Epithelial cell of proximal tubule (primary cell): ENCODE measurements at regions not wholly inside any gene's neighbourhood (a gene's known extent, or its start where the extent isn't known, plus 50 kb on each side); places are given as distances from the start of the nearest gene placed in this dataset.
A peak's percentile ranks its signal among the peaks of the same experiment; 100 is the strongest.

Source experiments
- DNase-seq: peaks from one replicate; pipeline ENCODE4 v3.0.0-alpha.2; 2011; ENCODE audit warnings: low read depth
- H3K4me3 ChIP-seq: 2 replicates; pipeline ENCODE4 v1.5.1; 2011; ENCODE audit warnings: low read depth, mild to moderate bottlenecking, low read length
- CTCF ChIP-seq: conservative IDR thresholded peaks from 2 replicates; pipeline ENCODE4 v1.5.1; 2012; ENCODE audit warnings: low read depth, mild to moderate bottlenecking, low read length

- DNase-seq: no peak
- no peak overlapping the region for H3K4me3 ChIP-seq
- TF ChIP-seq CTCF: peak; percentile 12
Observed at GRCh38 chr20:57047281-57048026, 219.0 kb downstream of the BMP7 start.

- no peak overlapping the region for H3K4me3 ChIP-seq
- TF ChIP-seq CTCF: peak; percentile 65
- DNase-seq: no peak
Observed at GRCh38 chr20:57048027-57048869, 218.2 kb downstream of the BMP7 start.

- TF ChIP-seq CTCF: no peak
- DNase-seq: no peak
- no peak overlapping the region for H3K4me3 ChIP-seq
Observed at GRCh38 chr20:57049296-57049695, 217.1 kb downstream of the BMP7 start.

GRCh38 chr20:57051096-57051495 is 215.3 kb downstream of the BMP7 start:
- H3K4me3 ChIP-seq: no peak overlapping the region
- DNase-seq: no peak
- TF ChIP-seq CTCF: no peak

GRCh38 chr20:57053067-57053466 is 213.4 kb downstream of the BMP7 start:
- H3K4me3 ChIP-seq: no peak overlapping the region
- no peak for DNase-seq
- no peak for TF ChIP-seq CTCF

GRCh38 chr20:57053793-57054552 is 212.5 kb downstream of the BMP7 start:
- no peak for DNase-seq
- TF ChIP-seq CTCF: no peak
- H3K4me3 ChIP-seq: no peak overlapping the region
